ENCODE measurements at regions not wholly inside any gene's neighbourhood (a gene's known extent, or its start where the extent isn't known, plus 50 kb on each side); places are given as distances from the start of the nearest gene placed in this dataset.

GRCh38 chr6:85764844-85765243, 122.2 kb upstream of the SYNCRIP start:
- no peak for TF ChIP-seq CTCF (IDR thresholded peaks at IDR 0.05)
- TF ChIP-seq POLR2A (IDR thresholded peaks at IDR 0.05) = no peak
